Nephron progenitor cell (in vitro differentiated cells): ENCODE measurements at regions not wholly inside any gene's neighbourhood (a gene's known extent, or its start where the extent isn't known, plus 50 kb on each side); places are given as distances from the start of the nearest gene placed in this dataset.

Experiments used
- DNase-seq: peaks from one replicate; pipeline ENCODE4 v3.0.0; 2021
- H3K27ac Mint-ChIP-seq: 2 replicates; pipeline ENCODE4 v1.8.0; 2021; ENCODE audit warnings: mild to moderate bottlenecking, moderate library complexity, mixed read lengths
- H3K27me3 Mint-ChIP-seq: 2 replicates; pipeline ENCODE4 v1.8.0; 2021; ENCODE audit warnings: mild to moderate bottlenecking, low read depth, mixed read lengths; ENCODE audit not compliant: poor library complexity
- H3K36me3 Mint-ChIP-seq: 2 replicates; pipeline ENCODE4 v1.8.0; 2021; ENCODE audit warnings: low read depth, mixed read lengths
- H3K4me1 Mint-ChIP-seq: 2 replicates; pipeline ENCODE4 v1.8.0; 2021; ENCODE audit warnings: mixed read lengths
- H3K4me3 Mint-ChIP-seq: 2 replicates; pipeline ENCODE4 v1.8.0; 2021; ENCODE audit warnings: mild to moderate bottlenecking, moderate library complexity, mixed read lengths
- H3K9me3 Mint-ChIP-seq: 2 replicates; pipeline ENCODE4 v1.8.0; 2021; ENCODE audit warnings: mild to moderate bottlenecking, moderate library complexity, mixed read lengths
- TF ChIP-seq, protein P1 (sequence below): fragments of 200-600 bp; sonication (generic); IDR thresholded peaks from 2 replicates; pipeline ENCODE4 v1.5.0; 2021; ENCODE audit warnings: antibody characterized with exemption

DNA sequence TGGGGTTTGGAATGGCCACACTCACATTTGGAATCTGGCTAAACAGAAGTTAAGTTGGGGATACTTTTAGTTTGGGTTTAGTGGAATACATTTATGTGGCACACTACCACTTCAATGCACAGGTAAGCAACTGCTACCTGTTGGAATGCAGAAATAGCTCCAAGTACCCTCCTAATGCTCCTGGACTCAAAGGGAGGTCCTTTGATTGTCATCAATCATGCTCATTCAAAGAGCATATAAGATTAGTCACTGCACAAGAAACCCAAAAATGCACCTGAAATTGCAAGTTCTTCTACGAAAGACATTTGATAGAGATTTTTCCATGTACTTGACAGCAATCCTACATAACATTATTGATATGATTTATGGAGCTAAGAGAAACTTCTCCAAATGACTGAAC, 247.7 kb downstream of the ANKRD50 start:
- Mint-ChIP-seq H3K4me3 (no peak overlapping the region), H3K27ac (no peak overlapping the region), H3K36me3 (peaks cover 7% of the 10 kb centered on the region), H3K27me3 (peaks cover 3% of the 10 kb centered on the region), H3K9me3 (peaks cover 38% of the 10 kb centered on the region), H3K4me1 (peaks cover 22% of the 10 kb centered on the region)
- TF ChIP-seq, protein P1, sequence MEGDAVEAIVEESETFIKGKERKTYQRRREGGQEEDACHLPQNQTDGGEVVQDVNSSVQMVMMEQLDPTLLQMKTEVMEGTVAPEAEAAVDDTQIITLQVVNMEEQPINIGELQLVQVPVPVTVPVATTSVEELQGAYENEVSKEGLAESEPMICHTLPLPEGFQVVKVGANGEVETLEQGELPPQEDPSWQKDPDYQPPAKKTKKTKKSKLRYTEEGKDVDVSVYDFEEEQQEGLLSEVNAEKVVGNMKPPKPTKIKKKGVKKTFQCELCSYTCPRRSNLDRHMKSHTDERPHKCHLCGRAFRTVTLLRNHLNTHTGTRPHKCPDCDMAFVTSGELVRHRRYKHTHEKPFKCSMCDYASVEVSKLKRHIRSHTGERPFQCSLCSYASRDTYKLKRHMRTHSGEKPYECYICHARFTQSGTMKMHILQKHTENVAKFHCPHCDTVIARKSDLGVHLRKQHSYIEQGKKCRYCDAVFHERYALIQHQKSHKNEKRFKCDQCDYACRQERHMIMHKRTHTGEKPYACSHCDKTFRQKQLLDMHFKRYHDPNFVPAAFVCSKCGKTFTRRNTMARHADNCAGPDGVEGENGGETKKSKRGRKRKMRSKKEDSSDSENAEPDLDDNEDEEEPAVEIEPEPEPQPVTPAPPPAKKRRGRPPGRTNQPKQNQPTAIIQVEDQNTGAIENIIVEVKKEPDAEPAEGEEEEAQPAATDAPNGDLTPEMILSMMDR: no peak
- DNase-seq: no peak

DNA sequence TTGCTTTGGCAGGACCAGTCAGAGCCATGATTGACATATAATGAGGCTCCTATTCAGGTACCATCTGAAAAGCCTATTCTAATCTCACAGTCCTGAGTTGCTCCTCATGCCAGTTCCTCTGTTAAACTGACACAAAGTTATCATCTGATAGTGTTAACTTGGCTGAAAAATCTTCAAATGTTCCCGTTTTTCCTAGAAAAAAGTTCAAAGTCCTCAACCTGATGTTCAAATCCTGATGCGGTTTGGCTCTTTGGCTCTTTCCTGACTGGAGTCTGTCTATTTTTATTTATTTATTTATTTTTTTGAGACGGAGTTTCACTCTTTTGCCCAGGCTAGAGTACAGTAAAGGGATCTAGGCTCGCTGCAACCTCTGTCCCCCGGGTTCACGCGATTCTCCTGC, 244.2 kb downstream of the ANKRD50 start:
- TF ChIP-seq, protein P1: no peak
- Mint-ChIP-seq H3K4me3 (no peak overlapping the region), H3K36me3 (peaks cover 3% of the 10 kb centered on the region), H3K9me3 (peaks cover 24% of the 10 kb centered on the region), H3K27me3 (peaks cover 3% of the 10 kb centered on the region), H3K4me1 (peaks cover 20% of the 10 kb centered on the region), H3K27ac (no peak overlapping the region)
- no peak for DNase-seq

DNA sequence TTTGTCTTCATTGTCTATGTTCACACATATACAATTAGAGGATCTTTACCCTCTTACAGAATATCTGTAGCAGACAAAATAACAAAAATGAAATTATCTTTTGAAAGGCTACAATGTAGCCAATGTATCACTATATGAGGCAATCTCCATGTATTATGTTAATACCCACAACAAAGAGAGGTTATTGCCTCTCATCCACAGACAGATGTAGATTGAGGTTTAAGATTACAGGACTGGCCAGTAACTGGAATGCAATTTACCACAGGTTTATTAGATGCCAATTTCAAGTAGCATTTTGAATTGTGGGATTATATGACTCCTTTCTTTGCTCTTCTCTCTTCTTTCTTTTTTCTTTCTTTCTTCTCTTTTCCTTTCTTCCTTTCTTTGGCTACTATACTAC, 242.6 kb downstream of the ANKRD50 start:
- peaks cover 2% of the 10 kb centered on the region for H3K27me3 Mint-ChIP-seq
- peaks cover 19% of the 10 kb centered on the region for H3K9me3 Mint-ChIP-seq
- no peak overlapping the region for H3K4me3 Mint-ChIP-seq
- no peak for DNase-seq
- no peak overlapping the region for H3K27ac Mint-ChIP-seq
- TF ChIP-seq, protein P1: no peak
- H3K36me3 Mint-ChIP-seq: no peaks in the 10 kb centered on the region
- peaks cover 20% of the 10 kb centered on the region for H3K4me1 Mint-ChIP-seq

DNA sequence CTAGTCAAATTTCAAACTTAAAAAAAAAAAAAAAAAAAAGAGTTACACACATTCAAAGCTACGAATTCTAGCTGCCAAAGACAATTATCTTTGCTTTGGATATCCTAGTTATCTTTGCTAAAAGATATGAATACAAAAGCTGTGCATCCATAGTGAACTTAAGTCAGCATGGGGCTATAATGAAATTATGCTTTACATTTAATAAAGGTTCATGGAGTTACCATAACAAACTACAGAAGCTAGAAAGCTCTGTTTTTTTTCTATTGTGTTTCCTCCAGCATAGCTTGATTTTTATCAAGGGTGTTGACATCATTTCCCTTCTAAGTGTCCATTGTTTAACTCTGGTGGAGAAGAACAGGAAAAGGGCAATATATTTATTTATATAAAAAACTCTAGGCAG, 234.1 kb downstream of the ANKRD50 start:
- Mint-ChIP-seq H3K4me1 (peaks cover 8% of the 10 kb centered on the region), H3K27me3 (peaks cover 6% of the 10 kb centered on the region), H3K4me3 (no peak overlapping the region)

DNA sequence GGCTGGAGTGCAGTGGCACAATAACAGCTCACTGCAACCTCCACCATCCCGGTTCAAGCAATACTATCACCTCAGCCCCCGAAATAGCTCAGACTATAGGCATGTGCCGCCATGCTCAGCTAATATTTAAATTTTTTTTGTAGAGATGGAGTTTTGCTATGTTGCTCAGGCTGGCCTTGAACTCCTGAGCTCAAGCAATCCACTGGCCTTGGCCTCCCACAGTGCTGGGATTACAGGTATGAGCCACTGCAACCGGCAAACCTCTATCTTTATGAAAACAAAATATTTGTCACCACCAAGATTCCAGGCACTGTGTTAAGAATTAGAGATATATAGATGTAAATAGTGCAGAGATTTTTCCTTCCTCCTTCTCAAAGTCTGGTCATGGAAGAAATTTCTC, 232.5 kb downstream of the ANKRD50 start:
- Mint-ChIP-seq H3K9me3 (no peaks in the 10 kb centered on the region), H3K36me3 (no peaks in the 10 kb centered on the region), H3K4me1 (peaks cover 10% of the 10 kb centered on the region), H3K27me3 (peaks cover 3% of the 10 kb centered on the region), H3K4me3 (no peak overlapping the region), H3K27ac (no peak overlapping the region)
- no peak for DNase-seq
- TF ChIP-seq, protein P1: no peak

More for the DNA sequence above, 234.1 kb downstream of the ANKRD50 start:
- no peak for DNase-seq
- TF ChIP-seq, protein P1: no peak
- Mint-ChIP-seq H3K27ac (no peak overlapping the region), H3K36me3 (no peaks in the 10 kb centered on the region), H3K9me3 (no peaks in the 10 kb centered on the region)

DNA sequence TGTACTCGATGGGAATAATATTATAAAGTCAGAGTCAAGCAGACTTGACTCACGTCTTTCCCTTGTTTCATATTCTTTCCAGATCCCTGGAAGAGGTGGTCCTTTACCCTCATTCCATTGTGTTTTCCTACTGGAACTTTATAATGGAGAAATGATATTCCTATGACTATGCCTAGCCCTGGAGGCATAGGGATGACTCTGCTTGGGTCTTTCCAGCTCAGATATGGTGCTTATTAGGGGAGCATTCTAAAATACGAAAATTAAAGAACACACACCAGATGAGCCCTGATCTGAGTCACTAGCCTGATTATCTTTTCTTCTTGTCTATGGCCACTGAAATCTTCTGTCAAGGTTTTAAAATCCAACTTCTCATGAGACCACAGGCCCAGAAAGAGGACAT, 231.4 kb downstream of the ANKRD50 start:
- no peaks in the 10 kb centered on the region for H3K36me3 Mint-ChIP-seq
- H3K4me1 Mint-ChIP-seq: peaks cover 10% of the 10 kb centered on the region
- TF ChIP-seq, protein P1: no peak
- no peaks in the 10 kb centered on the region for H3K9me3 Mint-ChIP-seq
- no peak for DNase-seq
- H3K27me3 Mint-ChIP-seq: peaks cover 3% of the 10 kb centered on the region
- no peak overlapping the region for H3K27ac Mint-ChIP-seq
- no peak overlapping the region for H3K4me3 Mint-ChIP-seq
